ENCODE measurements at regions not wholly inside any gene's neighbourhood (a gene's known extent, or its start where the extent isn't known, plus 50 kb on each side); places are given as distances from the start of the nearest gene placed in this dataset.
"Not testable (repeated sequence)": the region's sequence is repeated elsewhere in the genome, so short reads cannot be mapped to it uniquely, and the experiment has no call there.

GRCh38 chr10:2214092-2214491, 476.8 kb upstream of the ADARB2 start:
- no peak for FAIRE-seq

- FAIRE-seq: no peak
These were observed 475.0 kb upstream of the ADARB2 start for GRCh38 chr10:2212244-2212834.

GRCh38 chr10:2210088-2210487, 472.8 kb upstream of the ADARB2 start:
- no peak for FAIRE-seq

GRCh38 chr10:2208106-2208505, 470.8 kb upstream of the ADARB2 start:
- FAIRE-seq: no peak

GRCh38 chr10:2207246-2207922, 470.1 kb upstream of the ADARB2 start:
- no peak for FAIRE-seq

GRCh38 chr10:2205406-2205805, 468.1 kb upstream of the ADARB2 start:
- no peak for FAIRE-seq

GRCh38 chr10:2202401-2202800, 465.1 kb upstream of the ADARB2 start:
- no peak for FAIRE-seq

- no peak for FAIRE-seq
These were observed 464.3 kb upstream of the ADARB2 start for GRCh38 chr10:2201534-2202099.

- no peak for FAIRE-seq
These were observed 460.3 kb upstream of the ADARB2 start for GRCh38 chr10:2197663-2198062.

- FAIRE-seq: no peak
These were observed 458.9 kb upstream of the ADARB2 start for GRCh38 chr10:2196272-2196671.

GRCh38 chr10:2189356-2189755, 452.0 kb upstream of the ADARB2 start:
- not testable (repeated sequence) for FAIRE-seq

- FAIRE-seq: no peak
These were observed 451.0 kb upstream of the ADARB2 start for GRCh38 chr10:2188371-2188770.

GRCh38 chr10:2173327-2173726, 436.0 kb upstream of the ADARB2 start:
- no peak for FAIRE-seq

GRCh38 chr10:2165771-2166460, 428.6 kb upstream of the ADARB2 start:
- no peak for FAIRE-seq

GRCh38 chr10:2150288-2150687, 413.0 kb upstream of the ADARB2 start:
- no peak for FAIRE-seq

GRCh38 chr10:2145926-2146478, 408.7 kb upstream of the ADARB2 start:
- FAIRE-seq: no peak

- no peak for FAIRE-seq
These were observed 408.2 kb upstream of the ADARB2 start for GRCh38 chr10:2145491-2145890.

- no peak for FAIRE-seq
These were observed 407.3 kb upstream of the ADARB2 start for GRCh38 chr10:2144584-2144983.

- FAIRE-seq: no peak
These were observed 406.0 kb upstream of the ADARB2 start for GRCh38 chr10:2143213-2143835.

- FAIRE-seq: no peak
These were observed 402.4 kb upstream of the ADARB2 start for GRCh38 chr10:2139746-2140145.

GRCh38 chr10:2137549-2138174, 400.3 kb upstream of the ADARB2 start:
- FAIRE-seq: no peak

GRCh38 chr10:2130705-2131305, 393.5 kb upstream of the ADARB2 start:
- FAIRE-seq: no peak

Data from A204.1 (cell line).